ENCODE measurements at regions not wholly inside any gene's neighbourhood (a gene's known extent, or its start where the extent isn't known, plus 50 kb on each side); places are given as distances from the start of the nearest gene placed in this dataset.

GRCh38 chr21:25314247-25314646 is 293.0 kb downstream of the MRPL39 start:
- 75 to 83% (median 76%) methylated on average over 1 of the region's 1 CpG for WGBS, 3 donors
- Histone ChIP-seq H3K27ac (ENCODE audit: low read depth in 1 of 3, low read length in 2 of 3) (no peak overlapping the region), H3K36me3 (ENCODE audit: control insufficient read depth in 3 of 3, insufficient read depth in 2 of 3, low read depth in 1 of 3, low read length in 3 of 3) (no peaks in the 10 kb centered on the region), H3K9me3 (ENCODE audit: control insufficient read depth in 2 of 2, insufficient read depth in 1 of 2, low read depth in 1 of 2, low read length in 1 of 2) (no peaks in the 10 kb centered on the region), H3K4me1 (ENCODE audit: control insufficient read depth in 3 of 3, insufficient read depth in 2 of 3, low read depth in 1 of 3, low read length in 2 of 3) (no peaks in the 10 kb centered on the region), H3K27me3 (ENCODE audit: control insufficient read depth in 3 of 3, insufficient read depth in 3 of 3, low read length in 3 of 3) (no peaks in the 10 kb centered on the region), H3K4me3 (ENCODE audit: low read depth in 1 of 3, low read length in 3 of 3) (no peak overlapping the region)
- no peak for FAIRE-seq
- DNase-seq, result no peak

- 25 to 38% (median 36%) methylated on average over 3 of the region's 3 CpGs for WGBS, 3 donors
- Histone ChIP-seq H3K4me3 (ENCODE audit: low read depth in 1 of 3, low read length in 3 of 3) (no peak overlapping the region), H3K4me1 (ENCODE audit: control insufficient read depth in 3 of 3, insufficient read depth in 2 of 3, low read depth in 1 of 3, low read length in 2 of 3) (no peaks in the 10 kb centered on the region), H3K9me3 (ENCODE audit: control insufficient read depth in 2 of 2, insufficient read depth in 1 of 2, low read depth in 1 of 2, low read length in 1 of 2) (peaks cover 3 to 4% of the 10 kb centered on the region in 2 donors), H3K36me3 (ENCODE audit: control insufficient read depth in 3 of 3, insufficient read depth in 2 of 3, low read depth in 1 of 3, low read length in 3 of 3) (no peaks in the 10 kb centered on the region), H3K27ac (ENCODE audit: low read depth in 1 of 3, low read length in 2 of 3) (no peak overlapping the region), H3K27me3 (ENCODE audit: control insufficient read depth in 3 of 3, insufficient read depth in 3 of 3, low read length in 3 of 3) (no peaks in the 10 kb centered on the region)
- FAIRE-seq, result no peak
- no peak for DNase-seq
Measured at GRCh38 chr21:25313829-25314228, 293.5 kb downstream of the MRPL39 start.

DNA sequence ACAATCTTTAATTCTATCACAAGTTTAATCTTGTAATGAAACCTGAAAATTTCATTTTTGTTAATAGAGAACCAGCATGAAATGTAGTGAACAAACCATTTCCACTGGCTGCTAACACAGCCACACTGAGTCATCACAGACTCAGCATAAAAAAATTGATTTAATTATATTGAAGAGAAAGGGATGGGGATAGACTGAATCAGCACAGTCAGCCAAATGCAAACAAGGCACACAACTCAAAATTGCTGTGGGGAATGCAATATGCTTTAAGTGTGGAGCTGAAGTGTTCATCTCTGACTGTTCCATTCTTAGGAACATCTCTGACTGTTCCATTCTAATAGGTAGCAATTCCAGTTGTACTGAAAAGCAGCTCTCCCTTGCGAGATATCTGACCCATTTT is 299.8 kb downstream of the MRPL39 start:
- no peaks in the 10 kb centered on the region for H3K36me3 ChIP-seq (ENCODE audit: control insufficient read depth in 3 of 3, insufficient read depth in 2 of 3, low read depth in 1 of 3, low read length in 3 of 3)
- FAIRE-seq (no peak), DNase-seq (no peak)
- no peak overlapping the region for H3K4me3 ChIP-seq (ENCODE audit: low read depth in 1 of 3, low read length in 3 of 3)
- 63 to 84% (median 71%) methylated on average over 1 of the region's 1 CpG for WGBS, 3 donors
- H3K27ac ChIP-seq (ENCODE audit: low read depth in 1 of 3, low read length in 2 of 3), result no peak overlapping the region
- no peaks in the 10 kb centered on the region for H3K4me1 ChIP-seq (ENCODE audit: control insufficient read depth in 3 of 3, insufficient read depth in 2 of 3, low read depth in 1 of 3, low read length in 2 of 3)
- no peaks in the 10 kb centered on the region for H3K27me3 ChIP-seq (ENCODE audit: control insufficient read depth in 3 of 3, insufficient read depth in 3 of 3, low read length in 3 of 3)
- H3K9me3 ChIP-seq (ENCODE audit: control insufficient read depth in 2 of 2, insufficient read depth in 1 of 2, low read depth in 1 of 2, low read length in 1 of 2), result peaks cover 4 to 7% of the 10 kb centered on the region in 2 donors

DNA sequence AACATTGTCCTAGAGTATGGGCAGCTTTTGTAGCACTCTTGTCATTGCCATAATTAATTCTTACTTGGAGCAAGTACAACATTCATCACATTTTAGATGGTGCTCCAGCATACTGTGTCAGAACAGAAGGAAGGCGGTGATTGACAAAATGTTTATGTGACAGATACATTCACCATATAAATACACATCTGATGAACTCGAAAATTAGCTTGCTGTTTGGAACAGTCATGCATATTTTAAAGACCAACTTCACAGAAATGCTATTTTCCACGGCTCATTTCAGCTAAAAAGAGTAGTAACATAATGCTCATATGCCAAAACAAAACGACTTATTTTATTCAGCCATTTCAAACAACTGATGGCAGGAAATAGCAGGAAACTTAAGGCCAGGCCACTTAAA is 302.7 kb downstream of the MRPL39 start:
- 48 to 64% (median 49%) methylated on average over 4 of the region's 4 CpGs for WGBS, 3 donors
- Histone ChIP-seq H3K27me3 (ENCODE audit: control insufficient read depth in 3 of 3, insufficient read depth in 3 of 3, low read length in 3 of 3) (no peaks in the 10 kb centered on the region), H3K4me1 (ENCODE audit: control insufficient read depth in 3 of 3, insufficient read depth in 2 of 3, low read depth in 1 of 3, low read length in 2 of 3) (no peaks in the 10 kb centered on the region), H3K9me3 (ENCODE audit: control insufficient read depth in 2 of 2, insufficient read depth in 1 of 2, low read depth in 1 of 2, low read length in 1 of 2) (peaks cover 4 to 7% of the 10 kb centered on the region in 2 donors), H3K27ac (ENCODE audit: low read depth in 1 of 3, low read length in 2 of 3) (no peak overlapping the region), H3K36me3 (ENCODE audit: control insufficient read depth in 3 of 3, insufficient read depth in 2 of 3, low read depth in 1 of 3, low read length in 3 of 3) (no peaks in the 10 kb centered on the region), H3K4me3 (ENCODE audit: low read depth in 1 of 3, low read length in 3 of 3) (no peak overlapping the region)
- DNase-seq, result no peak
- FAIRE-seq, result no peak

DNA sequence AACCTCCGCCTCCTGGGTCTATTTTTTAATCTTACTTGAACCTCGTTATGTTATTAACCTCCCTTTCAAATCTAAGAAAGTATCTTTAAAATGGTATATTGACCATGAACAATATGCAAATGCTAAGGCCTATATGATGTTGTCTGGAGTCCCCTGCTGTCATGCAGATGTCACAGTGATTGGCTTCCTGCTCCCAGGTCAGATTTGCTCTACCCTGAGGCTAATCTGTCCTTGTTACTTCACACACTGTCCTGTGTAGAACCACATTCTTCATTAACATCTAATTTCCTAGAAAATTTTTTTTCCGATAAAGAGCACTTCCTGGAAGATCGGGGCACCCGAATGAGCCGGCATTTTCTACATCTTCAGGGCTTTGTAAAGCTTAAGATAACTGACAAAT is 306.6 kb downstream of the MRPL39 start:
- H3K27me3 ChIP-seq (ENCODE audit: control insufficient read depth in 3 of 3, insufficient read depth in 3 of 3, low read length in 3 of 3), result no peaks in the 10 kb centered on the region
- WGBS, 3 donors, result 84 to 91% (median 86%) methylated on average over 6 of the region's 6 CpGs
- peaks cover 0 to 4% (median 3%) of the 10 kb centered on the region in 3 donors for H3K4me1 ChIP-seq (ENCODE audit: control insufficient read depth in 3 of 3, insufficient read depth in 2 of 3, low read depth in 1 of 3, low read length in 2 of 3)
- H3K36me3 ChIP-seq (ENCODE audit: control insufficient read depth in 3 of 3, insufficient read depth in 2 of 3, low read depth in 1 of 3, low read length in 3 of 3), result no peaks in the 10 kb centered on the region
- no peak for FAIRE-seq
- H3K4me3 ChIP-seq (ENCODE audit: low read depth in 1 of 3, low read length in 3 of 3), result no peak overlapping the region
- H3K27ac ChIP-seq (ENCODE audit: low read depth in 1 of 3, low read length in 2 of 3), result no peak overlapping the region
- no peak for DNase-seq
- H3K9me3 ChIP-seq (ENCODE audit: control insufficient read depth in 2 of 2, insufficient read depth in 1 of 2, low read depth in 1 of 2, low read length in 1 of 2), result peaks cover 0 to 3% of the 10 kb centered on the region in 2 donors

- Histone ChIP-seq H3K27ac (ENCODE audit: low read depth in 1 of 3, low read length in 2 of 3) (peak overlapping the region in 1 of 3 donors; percentile 11), H3K27me3 (ENCODE audit: control insufficient read depth in 3 of 3, insufficient read depth in 3 of 3, low read length in 3 of 3) (no peaks in the 10 kb centered on the region), H3K4me1 (ENCODE audit: control insufficient read depth in 3 of 3, insufficient read depth in 2 of 3, low read depth in 1 of 3, low read length in 2 of 3) (peaks cover 0 to 4% (median 3%) of the 10 kb centered on the region in 3 donors), H3K36me3 (ENCODE audit: control insufficient read depth in 3 of 3, insufficient read depth in 2 of 3, low read depth in 1 of 3, low read length in 3 of 3) (no peaks in the 10 kb centered on the region), H3K9me3 (ENCODE audit: control insufficient read depth in 2 of 2, insufficient read depth in 1 of 2, low read depth in 1 of 2, low read length in 1 of 2) (peaks cover 0 to 3% of the 10 kb centered on the region in 2 donors), H3K4me3 (ENCODE audit: low read depth in 1 of 3, low read length in 3 of 3) (no peak overlapping the region)
- DNase-seq, result no peak
- 18 to 50% (median 27%) methylated on average over 2 of the region's 2 CpGs for whole genome bisulfite sequencing, 3 donors
- FAIRE-seq, result peak; percentile 85
Measured at GRCh38 chr21:25298512-25299491, 308.5 kb downstream of the MRPL39 start.

DNA sequence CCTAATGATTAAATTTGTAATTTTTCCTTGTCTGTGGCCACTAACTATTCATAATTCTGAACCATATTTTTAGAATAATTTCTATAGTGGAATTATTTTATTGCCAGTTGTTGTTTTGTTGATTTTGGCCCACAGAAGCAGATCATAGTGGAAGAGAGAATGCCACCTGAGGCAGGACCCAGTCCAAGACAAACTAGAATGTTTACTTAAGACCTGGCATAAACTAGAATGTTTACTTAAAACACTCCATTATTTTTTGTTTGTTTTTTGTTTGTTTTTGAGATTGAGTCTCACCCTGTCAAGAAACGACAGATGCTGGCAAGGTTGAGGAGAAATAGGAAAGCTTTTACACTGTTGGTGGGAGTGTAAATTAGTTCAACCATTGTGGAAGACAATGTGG is 310.2 kb downstream of the MRPL39 start:
- Histone ChIP-seq H3K27ac (ENCODE audit: low read depth in 1 of 3, low read length in 2 of 3) (no peak overlapping the region), H3K36me3 (ENCODE audit: control insufficient read depth in 3 of 3, insufficient read depth in 2 of 3, low read depth in 1 of 3, low read length in 3 of 3) (no peaks in the 10 kb centered on the region), H3K4me1 (ENCODE audit: control insufficient read depth in 3 of 3, insufficient read depth in 2 of 3, low read depth in 1 of 3, low read length in 2 of 3) (peaks cover 0 to 4% (median 3%) of the 10 kb centered on the region in 3 donors), H3K4me3 (ENCODE audit: low read depth in 1 of 3, low read length in 3 of 3) (no peak overlapping the region), H3K9me3 (ENCODE audit: control insufficient read depth in 2 of 2, insufficient read depth in 1 of 2, low read depth in 1 of 2, low read length in 1 of 2) (peaks cover 0 to 3% of the 10 kb centered on the region in 2 donors), H3K27me3 (ENCODE audit: control insufficient read depth in 3 of 3, insufficient read depth in 3 of 3, low read length in 3 of 3) (no peaks in the 10 kb centered on the region)
- FAIRE-seq, result no peak
- DNase-seq, result no peak
- WGBS, 3 donors, result 68 to 81% (median 77%) methylated on average over 1 of the region's 1 CpG

- DNase-seq (no peak), FAIRE-seq (no peak)
- 53 to 73% (median 64%) methylated on average over 5 of the region's 5 CpGs for WGBS, 3 donors
- no peak overlapping the region for H3K27ac ChIP-seq (ENCODE audit: low read depth in 1 of 3, low read length in 2 of 3)
- peaks cover 0 to 4% (median 3%) of the 10 kb centered on the region in 3 donors for H3K4me1 ChIP-seq (ENCODE audit: control insufficient read depth in 3 of 3, insufficient read depth in 2 of 3, low read depth in 1 of 3, low read length in 2 of 3)
- H3K4me3 ChIP-seq (ENCODE audit: low read depth in 1 of 3, low read length in 3 of 3), result no peak overlapping the region
- no peaks in the 10 kb centered on the region for H3K36me3 ChIP-seq (ENCODE audit: control insufficient read depth in 3 of 3, insufficient read depth in 2 of 3, low read depth in 1 of 3, low read length in 3 of 3)
- no peaks in the 10 kb centered on the region for H3K27me3 ChIP-seq (ENCODE audit: control insufficient read depth in 3 of 3, insufficient read depth in 3 of 3, low read length in 3 of 3)
- H3K9me3 ChIP-seq (ENCODE audit: control insufficient read depth in 2 of 2, insufficient read depth in 1 of 2, low read depth in 1 of 2, low read length in 1 of 2), result peaks cover 0 to 3% of the 10 kb centered on the region in 2 donors
Measured at GRCh38 chr21:25296252-25296651, 311.0 kb downstream of the MRPL39 start.
